ENCODE measurements at regions not wholly inside any gene's neighbourhood (a gene's known extent, or its start where the extent isn't known, plus 50 kb on each side); places are given as distances from the start of the nearest gene placed in this dataset.

- intact Hi-C loops (cut with DNase I; ENCODE audit: low total_unique reads) = no loop called here
- H3K4me3 ChIP-seq (ENCODE audit: low read depth, poor library complexity, severe bottlenecking) = no peak overlapping the region
- 54 to 70% methylated on average over 8 of the region's 8 CpGs for WGBS, 2 donors
- TF ChIP-seq POLR2A (IDR thresholded peaks at IDR 0.05) = no peak
- no peak for TF ChIP-seq CTCF (IDR thresholded peaks at IDR 0.05)
- peak in 1 of 2 donors; percentile 75 for DNase-seq (ENCODE audit: low spot score in 2 of 2)
Measured at GRCh38 chr9:85433046-85433445, 308.7 kb downstream of the AGTPBP1 start.

- no peak for DNase-seq (ENCODE audit: low spot score in 2 of 2)
- 89 to 90% methylated on average over 3 of the region's 3 CpGs for WGBS, 2 donors
- no peak overlapping the region for H3K4me3 ChIP-seq (ENCODE audit: low read depth, poor library complexity, severe bottlenecking)
- intact Hi-C loops (cut with DNase I; ENCODE audit: low total_unique reads) = no loop called here
- no peak for TF ChIP-seq POLR2A (IDR thresholded peaks at IDR 0.05)
- no peak for TF ChIP-seq CTCF (IDR thresholded peaks at IDR 0.05)
Measured at GRCh38 chr9:85432599-85432998, 309.2 kb downstream of the AGTPBP1 start.

GRCh38 chr9:85431339-85432102 lies 310.2 kb downstream of the AGTPBP1 start:
- DNase-seq (ENCODE audit: low spot score in 2 of 2) = no peak
- intact Hi-C loops (cut with DNase I; ENCODE audit: low total_unique reads) = no loop called here
- WGBS, 2 donors = 28 to 31% methylated on average over 3 of the region's 3 CpGs
- TF ChIP-seq CTCF (IDR thresholded peaks at IDR 0.05) (no peak), POLR2A (IDR thresholded peaks at IDR 0.05) (no peak)
- no peak overlapping the region for H3K4me3 ChIP-seq (ENCODE audit: low read depth, poor library complexity, severe bottlenecking)

GRCh38 chr9:85430659-85431338 lies 311.0 kb downstream of the AGTPBP1 start:
- 69 to 78% methylated on average over 18 of the region's 18 CpGs for WGBS, 2 donors
- DNase-seq (ENCODE audit: low spot score in 2 of 2) = no peak
- intact Hi-C loops (cut with DNase I; ENCODE audit: low total_unique reads) = no loop called here

GRCh38 chr9:85428230-85428629 lies 313.5 kb downstream of the AGTPBP1 start:
- no peak for DNase-seq (ENCODE audit: low spot score in 2 of 2)
- intact Hi-C loops (cut with DNase I; ENCODE audit: low total_unique reads) = no loop called here
- H3K4me3 ChIP-seq (ENCODE audit: low read depth, poor library complexity, severe bottlenecking) = no peak overlapping the region
- no peak for TF ChIP-seq POLR2A (IDR thresholded peaks at IDR 0.05)
- no peak for TF ChIP-seq CTCF (IDR thresholded peaks at IDR 0.05)
- whole genome bisulfite sequencing, 2 donors = 70 to 79% methylated on average over 6 of the region's 6 CpGs

More at GRCh38 chr9:85430659-85431338, 311.0 kb downstream of the AGTPBP1 start:
- no peak for TF ChIP-seq CTCF (IDR thresholded peaks at IDR 0.05)
- no peak for TF ChIP-seq POLR2A (IDR thresholded peaks at IDR 0.05)
- no peak overlapping the region for H3K4me3 ChIP-seq (ENCODE audit: low read depth, poor library complexity, severe bottlenecking)
